SKM-1 (cell line): ENCODE measurements at regions not wholly inside any gene's neighbourhood (a gene's known extent, or its start where the extent isn't known, plus 50 kb on each side); places are given as distances from the start of the nearest gene placed in this dataset.
"Not testable (repeated sequence)": the region's sequence is repeated elsewhere in the genome, so short reads cannot be mapped to it uniquely, and the experiment has no call there.

Experiments used
- DNase-seq: peaks from one replicate; lab custom pipeline; 2025; ENCODE audit not compliant: unreplicated experiment; lab: John Stamatoyannopoulos, UW

DNA sequence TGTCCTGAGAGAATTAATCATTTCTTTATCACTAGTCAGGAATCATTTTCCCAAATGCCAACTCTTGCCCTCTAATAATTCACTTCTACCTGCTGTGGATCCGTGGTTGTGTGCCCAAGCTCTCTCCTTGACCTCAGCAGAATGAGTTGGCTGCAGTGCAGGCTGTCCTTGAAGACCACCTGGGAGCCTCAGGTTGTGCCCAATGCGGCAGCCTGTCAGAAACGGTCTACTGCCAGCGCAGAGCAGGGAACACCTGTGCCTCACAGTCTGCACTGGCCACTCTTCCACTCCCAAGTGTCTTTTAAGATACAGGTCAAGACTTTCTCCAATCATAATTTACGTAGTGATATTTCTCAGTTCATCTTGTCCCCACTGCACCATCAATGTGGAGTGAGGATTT lies 246.0 kb upstream of the PHF14 start:
- DNase-seq = no peak

DNA sequence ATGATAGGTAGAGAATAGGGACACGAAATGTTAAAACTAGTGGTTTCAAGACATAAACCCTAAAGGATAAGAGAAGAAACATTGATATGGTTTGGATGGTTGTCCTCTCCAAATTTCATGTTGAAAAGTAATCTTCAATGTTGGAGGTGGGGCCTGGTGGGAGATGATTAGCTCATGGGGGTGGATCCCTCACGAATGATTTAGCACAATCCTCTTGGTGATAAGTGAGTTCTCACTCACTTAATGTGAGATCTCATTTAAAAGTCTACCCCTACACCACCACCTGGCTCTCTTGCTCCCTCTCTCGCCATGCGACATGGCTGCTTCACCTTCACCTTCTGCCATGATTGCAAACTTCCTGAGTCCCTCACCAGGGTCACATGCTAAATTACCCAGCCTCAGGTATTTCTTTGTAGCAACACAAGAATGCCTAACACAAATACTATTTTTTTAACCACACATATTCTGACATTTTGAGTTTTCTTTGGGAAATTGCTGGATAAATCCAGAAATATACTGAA lies 242.4 kb upstream of the PHF14 start:
- DNase-seq = no peak

DNA sequence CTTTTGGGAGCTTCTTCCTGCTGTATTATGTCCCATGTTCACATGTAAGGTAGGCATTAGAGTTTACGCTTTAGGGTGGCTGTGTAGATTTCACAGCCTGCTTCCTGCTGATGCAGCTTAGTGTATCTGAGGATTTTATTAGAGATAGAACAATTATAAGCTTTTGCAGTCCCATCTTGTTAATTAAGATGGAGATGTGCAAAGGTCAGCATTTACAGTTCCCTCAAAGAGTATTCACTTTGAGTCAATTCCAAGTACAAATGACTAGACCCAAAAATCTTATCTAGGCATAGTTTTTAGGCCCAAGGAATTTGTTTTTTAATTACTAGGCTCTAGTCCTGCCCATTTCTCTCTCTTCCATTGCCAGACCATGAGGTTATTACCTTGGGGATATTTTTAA lies 239.9 kb upstream of the PHF14 start:
- no peak for DNase-seq

DNA sequence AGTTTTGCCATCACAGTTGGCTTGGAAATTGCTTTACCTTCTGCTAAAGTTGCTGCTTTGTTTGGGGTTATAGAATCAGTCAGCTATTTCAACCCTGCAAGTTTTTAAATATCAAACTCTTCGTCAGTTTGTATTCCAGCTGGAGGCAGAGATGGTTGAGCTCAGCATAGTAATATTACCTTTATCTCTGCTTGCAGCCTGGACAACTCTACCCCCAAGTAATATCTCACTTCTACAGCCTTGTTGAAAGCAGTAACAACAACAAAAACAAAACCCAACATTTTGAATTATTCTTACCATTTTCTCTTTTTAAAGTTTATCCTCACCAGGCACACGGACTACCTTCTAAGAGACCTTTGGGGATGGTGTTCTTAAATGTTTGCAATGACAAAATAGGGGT lies 239.1 kb upstream of the PHF14 start:
- DNase-seq = no peak

DNA sequence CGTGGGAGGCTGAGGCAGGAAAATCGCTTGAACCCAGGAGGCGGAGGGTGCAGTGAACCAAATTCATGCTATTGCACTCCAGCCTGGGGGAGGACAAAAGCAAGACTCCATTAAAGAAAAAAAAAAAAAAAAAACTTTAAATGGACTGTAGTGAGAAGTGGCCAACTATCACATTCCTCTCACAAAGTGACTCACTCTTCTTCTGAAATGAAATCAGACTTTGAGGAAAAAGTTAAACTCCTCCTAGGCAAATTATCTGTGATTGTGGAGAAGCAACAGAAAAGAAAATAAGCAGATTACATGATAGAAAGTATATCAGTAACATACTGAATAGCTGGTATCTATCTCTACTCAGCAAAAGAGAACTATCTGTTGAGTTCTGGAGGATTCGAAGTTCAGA lies 234.3 kb upstream of the PHF14 start:
- DNase-seq = no peak

DNA sequence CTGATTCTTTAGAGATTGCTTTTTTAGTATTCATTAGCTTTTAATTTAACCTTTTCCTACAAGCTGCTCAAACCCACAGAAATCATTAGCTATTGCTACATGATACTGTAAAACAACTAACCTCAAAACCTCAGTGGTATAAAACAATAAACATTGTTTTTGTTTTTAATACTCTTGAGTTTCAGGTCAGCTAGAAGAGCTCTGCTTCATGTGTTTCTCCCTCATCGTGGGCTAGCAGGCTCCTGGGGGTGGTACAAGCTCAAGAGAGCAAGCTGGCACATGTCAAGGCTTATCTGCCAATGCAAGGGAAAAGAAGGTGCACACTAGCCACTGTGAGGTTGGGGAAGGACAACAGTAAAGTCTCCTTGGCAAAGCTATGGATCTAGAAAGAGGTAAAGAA lies 232.9 kb upstream of the PHF14 start:
- DNase-seq = no peak

DNA sequence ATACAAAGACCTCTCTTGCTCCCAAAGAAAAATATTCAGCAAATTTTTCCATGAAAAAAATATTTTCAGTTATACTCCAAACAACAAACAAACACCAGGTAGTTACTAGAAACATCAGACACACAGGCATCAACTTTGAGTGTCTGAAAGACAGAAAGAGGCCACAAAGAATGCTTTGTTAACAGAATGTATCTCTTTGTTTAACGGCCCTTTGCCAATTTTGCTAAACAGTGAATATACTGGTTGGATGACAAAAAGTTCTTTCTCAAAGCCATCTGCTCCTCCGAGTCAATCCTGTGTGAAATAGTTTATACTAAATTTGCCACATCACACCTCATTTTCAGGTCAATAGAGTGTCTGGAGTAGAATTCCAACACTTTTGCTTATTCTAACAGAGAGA lies 216.7 kb upstream of the PHF14 start:
- no peak for DNase-seq

DNA sequence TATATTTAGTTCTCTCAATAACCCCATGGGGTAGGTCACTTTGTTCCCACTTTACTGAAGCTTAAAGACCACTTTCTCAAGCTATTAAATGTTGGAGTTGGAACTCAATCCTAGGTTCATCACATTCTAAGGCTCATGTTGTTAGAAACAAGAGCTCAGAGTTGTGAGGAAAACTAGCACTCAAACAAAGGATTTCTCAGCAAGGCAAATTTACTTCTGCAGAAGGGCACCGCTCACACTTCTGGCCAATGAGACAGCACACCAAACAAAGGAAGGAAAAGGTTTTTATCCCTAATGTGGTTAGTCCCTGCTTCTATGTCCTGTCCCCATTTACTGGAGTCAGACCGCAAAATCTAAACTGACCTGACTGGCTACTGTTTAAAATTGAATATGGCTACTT lies 214.6 kb upstream of the PHF14 start:
- DNase-seq = no peak

DNA sequence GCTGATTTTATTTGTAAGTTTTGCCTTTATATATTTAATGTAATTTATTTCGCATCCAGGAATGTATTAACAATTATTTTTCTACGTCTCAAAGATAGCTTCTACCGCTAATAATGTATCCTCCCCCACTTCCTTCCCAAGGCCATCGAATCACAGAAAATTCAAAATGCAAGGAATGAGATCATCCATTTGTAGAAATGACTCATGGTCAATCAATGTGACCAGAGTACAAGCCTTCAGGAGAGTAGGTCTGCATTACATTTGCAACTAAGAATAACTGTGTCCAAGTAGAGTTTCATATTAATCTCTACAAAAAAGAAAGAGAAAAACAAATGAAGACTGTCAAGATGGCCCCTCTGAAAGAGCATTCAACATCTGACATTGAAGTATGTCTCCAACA lies 205.9 kb upstream of the PHF14 start:
- no peak for DNase-seq

DNA sequence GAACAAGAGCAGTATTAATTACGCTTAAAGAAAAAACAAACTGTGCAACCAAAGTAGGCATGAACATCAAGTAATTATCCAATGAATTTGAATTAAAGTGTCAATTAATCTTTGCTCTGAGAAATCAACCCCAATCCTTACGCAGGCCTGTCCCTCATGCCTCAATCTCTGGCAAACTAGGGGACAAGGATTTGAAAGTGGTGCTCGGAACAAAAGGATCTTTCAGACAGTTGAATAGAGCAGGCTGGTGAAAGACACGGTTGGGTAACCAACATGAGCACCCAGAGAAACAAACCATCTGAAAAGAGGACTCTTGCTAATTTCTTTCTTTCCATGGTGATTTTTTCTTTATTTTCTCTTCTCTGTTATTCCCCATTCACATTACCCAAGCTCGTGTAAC lies 203.5 kb upstream of the PHF14 start:
- DNase-seq = no peak

DNA sequence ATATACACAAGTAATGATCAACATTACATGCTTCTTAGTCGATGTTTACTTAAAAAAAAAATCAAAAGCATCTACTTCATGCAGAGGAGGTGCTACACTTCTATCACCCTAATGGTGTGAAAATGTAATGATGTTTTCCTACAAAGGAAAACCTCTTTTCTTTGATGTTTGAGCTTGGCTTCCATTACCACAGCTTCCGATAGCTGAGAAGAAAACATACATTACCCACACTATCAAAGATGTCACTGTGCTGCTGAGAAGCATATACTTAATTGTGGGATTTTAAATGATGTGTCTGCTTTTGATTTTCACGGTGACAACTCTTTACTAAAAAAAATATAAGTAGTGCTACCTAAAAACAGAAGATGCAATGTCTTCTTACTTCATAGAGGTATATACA lies 200.2 kb upstream of the PHF14 start:
- no peak for DNase-seq

DNA sequence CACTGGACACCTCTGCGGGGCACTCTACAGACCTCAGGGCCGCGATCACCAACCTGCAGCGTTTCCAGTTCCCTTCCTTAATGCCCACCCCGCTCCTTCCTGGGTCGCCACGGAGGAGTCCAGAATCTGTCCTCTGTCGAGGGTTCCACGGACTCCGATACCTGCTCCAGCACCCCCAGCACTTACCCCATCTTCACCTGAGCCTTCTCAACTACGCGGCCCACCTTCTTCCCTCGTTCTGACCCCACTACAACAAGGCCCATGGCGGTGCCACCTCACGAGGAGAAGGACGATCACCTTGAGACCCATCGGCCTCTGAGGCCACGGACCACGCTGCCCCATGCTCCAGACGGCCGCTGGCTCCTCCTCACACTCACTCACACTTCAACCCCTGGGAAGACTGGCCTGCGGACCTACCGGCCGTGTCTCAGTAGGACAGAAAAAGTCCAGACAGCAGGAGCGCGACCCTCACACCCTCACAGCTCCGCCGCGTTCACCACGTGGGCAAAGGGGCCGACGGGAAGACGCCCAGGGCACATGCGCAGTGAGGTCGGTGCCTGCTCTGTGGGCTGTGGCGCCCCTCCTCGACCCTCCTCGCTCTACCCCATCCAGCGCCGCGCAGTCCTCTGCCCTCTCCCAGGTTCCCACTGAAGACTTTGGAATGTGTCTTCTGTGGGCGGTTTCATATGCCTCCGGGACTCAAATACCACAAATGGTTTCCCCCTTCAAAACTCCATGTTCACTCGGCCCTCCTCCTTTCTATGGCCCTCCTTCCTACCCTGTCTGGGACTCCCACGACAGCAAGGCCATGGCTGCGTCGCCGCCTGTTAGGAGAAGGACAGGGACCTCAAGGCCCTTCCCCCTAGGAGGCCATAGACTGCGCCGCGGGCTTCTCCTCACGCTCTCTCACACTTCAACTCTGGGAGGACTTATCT lies 193.9 kb upstream of the PHF14 start:
- no peak for DNase-seq

DNA sequence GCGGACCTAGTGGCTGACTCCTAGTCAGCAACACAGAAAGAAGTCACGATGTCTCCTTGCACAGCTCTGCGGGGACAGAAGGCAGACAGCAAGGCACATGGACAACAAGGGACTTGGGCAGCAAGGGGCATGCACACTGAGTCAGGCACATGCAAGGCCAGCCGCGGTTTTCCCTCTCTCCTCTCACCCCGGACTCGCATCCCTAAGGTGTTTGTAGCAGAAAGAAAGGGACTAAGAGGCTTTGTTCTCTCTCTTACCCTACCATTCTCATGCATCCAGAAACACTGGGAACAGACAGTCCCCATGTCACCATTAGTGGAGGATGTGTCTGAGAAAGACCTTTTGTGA lies 193.3 kb upstream of the PHF14 start:
- DNase-seq = no peak

DNA sequence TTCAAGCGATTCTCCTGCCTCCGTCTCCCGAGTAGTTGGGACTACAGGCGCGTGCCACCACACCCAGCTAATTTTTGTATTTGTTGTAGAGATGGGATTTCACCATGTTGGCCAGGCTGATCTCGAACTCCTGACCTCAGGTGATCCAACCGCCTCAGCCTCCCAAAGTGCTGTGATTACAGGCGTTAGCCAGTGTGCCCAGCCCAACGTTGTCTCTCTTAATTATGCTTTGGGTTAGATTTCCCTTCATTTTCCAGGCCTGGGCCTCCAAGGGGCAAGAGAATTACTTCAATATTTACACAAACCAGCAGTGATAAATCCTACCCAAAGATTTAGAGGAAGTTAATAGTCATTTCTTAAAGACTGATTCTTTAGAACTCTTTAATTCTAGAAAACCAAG lies 186.7 kb upstream of the PHF14 start:
- DNase-seq = not testable (repeated sequence)

DNA sequence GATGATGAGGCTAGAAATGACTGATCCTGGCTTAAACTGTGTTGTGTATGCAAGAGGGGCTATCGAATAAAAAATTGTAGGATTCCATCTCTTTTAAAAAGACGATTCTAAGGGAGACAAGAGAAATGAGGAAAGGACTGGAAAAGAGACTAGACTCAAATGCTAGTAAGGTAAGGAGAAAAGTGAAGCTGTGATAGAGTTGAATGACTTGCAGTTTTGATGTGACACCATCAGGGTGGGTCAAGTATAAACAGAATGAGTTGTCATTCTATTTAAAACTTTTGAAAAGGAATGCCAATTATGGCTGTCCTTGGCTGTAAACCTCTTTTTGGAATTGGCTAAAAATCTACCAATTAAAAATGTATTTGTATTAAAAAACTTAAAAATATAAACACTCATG lies 184.5 kb upstream of the PHF14 start:
- DNase-seq = no peak

DNA sequence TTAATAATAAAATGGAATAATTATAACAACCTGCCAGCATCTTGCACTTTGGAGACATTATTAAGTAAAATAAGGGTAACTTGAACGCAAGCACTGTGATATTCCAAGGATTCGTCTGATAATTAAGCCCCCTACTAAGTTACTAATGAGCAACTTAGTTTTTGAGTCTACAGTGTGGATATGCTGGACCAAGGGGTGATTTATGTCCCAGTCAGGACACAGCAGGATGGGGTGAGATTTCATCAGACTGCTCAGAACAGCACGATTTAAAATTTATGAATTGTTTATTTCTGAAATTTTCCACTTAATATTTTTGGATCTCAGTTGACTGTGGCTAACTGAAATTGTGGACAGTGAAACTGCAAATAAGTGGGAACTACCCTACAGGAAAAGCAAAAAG lies 182.8 kb upstream of the PHF14 start:
- DNase-seq = no peak

DNA sequence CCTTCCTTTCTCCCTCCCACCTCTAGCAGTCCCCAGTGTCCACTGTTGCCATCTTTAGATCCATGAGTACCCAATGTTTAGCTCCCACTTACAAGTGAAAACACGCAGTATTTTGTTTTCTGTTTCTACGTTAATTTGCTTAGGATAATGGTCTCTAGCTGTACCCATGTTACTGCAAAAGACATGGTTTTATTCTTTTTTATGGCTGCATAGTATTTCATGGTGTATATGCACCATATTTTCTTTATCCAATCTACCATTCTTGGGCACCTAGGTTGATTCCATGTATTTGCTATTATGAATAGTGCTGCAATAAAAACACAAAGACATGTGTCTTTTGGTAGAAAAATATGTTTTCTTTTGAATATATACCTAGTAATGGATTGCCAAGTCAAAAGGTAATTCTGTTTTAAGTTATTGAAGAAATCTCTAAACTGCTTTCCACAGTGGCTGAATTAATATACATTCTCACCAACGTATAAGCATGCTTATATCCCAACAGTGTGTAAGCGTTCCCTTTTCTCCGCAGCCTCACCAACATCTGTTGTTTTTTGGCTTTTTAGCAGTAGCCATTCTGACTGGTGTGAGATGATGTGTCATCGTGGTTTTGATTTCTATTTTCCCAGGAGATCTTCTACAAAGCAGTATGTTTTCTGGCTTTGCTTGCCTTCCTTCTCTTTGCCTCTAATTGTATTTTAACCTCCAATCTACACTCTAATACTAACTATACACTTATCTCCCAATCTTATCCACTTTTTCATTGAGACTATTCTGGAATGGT lies 179.5 kb upstream of the PHF14 start:
- DNase-seq = no peak

DNA sequence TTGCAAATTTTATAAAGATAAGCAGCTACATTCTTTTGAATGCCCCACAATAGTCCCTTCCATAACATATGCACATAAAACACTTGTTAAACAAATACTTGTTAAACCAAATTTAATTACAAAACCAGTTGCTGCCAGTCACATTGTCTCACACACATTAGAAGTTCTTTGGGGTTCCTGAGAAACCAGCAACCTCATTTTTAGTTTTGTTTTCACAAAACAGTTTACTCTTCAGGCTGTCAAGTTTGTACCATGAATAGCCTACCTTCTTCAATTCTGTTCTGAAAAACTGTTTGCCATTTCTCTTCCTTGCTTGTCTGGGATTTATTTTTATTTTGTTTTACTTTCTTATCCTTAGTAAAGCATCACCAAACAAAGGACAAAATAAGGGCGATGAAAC lies 176.5 kb upstream of the PHF14 start:
- no peak for DNase-seq

DNA sequence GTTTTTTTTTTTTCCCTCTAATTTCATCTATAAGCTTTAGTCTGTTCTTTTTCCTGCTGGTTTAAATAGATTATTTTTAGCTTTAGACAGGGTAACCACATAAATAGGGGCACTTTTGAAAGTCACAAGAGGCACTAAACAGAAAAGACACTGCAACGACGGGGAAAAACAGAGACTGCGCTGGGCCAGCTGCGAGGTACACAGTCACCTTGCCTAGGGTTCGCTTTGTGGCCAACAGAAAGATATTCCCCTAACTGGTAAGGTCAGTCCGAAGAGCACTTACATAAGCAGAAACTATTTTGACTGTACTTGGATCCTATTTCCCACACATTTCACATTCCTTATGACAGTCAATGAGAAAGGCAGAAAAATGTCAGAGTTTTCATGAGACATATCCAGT lies 175.6 kb upstream of the PHF14 start:
- DNase-seq = no peak

DNA sequence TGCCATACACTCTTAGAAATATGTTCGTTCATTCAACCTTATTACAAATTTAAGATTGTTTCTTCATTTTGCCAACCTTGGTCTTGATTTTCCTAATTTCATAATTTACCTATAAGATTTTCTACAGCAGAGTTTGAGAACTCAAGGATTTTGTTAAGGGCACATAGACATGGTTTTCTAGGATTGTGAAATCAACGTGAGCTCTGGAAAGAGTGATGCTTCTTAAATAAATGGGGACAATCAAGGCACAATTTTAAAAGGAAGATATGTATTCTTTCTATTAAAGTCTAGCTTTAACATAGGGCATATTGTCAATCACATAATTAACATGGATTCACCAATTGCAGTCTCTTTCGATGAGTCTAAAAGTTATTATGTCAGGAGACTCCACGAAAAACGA lies 174.2 kb upstream of the PHF14 start:
- DNase-seq = no peak

DNA sequence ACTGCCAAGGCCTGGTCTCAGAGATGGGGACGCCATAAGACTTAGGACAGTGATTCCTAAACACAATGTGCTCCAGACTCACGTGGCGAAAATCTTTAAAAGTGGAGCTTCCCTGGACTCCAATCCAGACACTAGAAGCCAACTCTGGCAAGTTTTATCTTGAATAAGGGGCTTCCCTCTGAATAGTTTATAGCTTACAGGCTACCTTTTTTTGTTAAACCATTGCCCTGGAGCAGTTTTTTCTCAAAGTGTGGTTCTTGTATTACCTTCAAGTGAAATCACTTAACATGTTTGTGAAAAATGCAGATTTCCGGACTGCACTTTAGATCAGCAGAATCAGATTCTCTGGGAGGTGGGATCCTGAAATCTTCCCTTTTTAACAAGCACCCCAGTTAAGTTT lies 171.7 kb upstream of the PHF14 start:
- no peak for DNase-seq

DNA sequence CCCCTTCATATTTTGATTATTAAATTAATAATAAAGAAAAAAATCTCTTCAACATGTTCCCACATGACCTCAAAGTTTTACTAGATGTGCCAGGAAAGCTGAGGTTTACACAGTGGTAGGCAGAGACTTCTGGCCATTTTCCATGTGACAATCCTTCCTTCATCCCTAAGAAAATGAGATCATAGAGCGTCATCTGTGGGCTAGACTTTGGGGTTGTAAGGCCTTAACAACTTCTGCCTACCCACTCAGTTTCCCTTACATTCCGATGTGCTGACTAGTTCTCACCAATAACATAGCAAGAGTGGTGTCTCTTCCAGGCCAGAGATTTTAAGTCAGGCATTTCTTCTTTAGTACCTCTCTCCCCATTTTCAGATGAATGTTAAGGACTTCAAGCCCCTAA lies 171.1 kb upstream of the PHF14 start:
- DNase-seq = no peak
